Activated naive CD8-positive, alpha-beta T cell treated with anti-CD3 and anti-CD28 coated beads, Interleukin-2, amount 10 ng/mL, durations not matched to agents 7 days and 5 days (primary cell): ENCODE measurements at regions not wholly inside any gene's neighbourhood (a gene's known extent, or its start where the extent isn't known, plus 50 kb on each side); places are given as distances from the start of the nearest gene placed in this dataset.

Experiments
- ATAC-seq: fragments of 150-1000 bp; cut with Tn5 transposase; one replicate; pipeline ENCODE4 v1.10.0; 2021; ENCODE audit warnings: low read depth, moderate library complexity
- POLR2A ChIA-PET: fragments of 350-600 bp; sonication (Branson Sonifier 250); formaldehyde crosslinking; loops from one replicate; lab custom pipeline; 2021; ENCODE audit warnings: antibody characterized with exemption; lab: Charles Lee
- DNase-seq: peaks from one replicate; pipeline ENCODE4 v3.0.0; 2021
- H3K27ac Mint-ChIP-seq: one replicate; pipeline ENCODE4 v1.8.0; 2022; ENCODE audit warnings: mild to moderate bottlenecking, mixed read lengths
- H3K27me3 Mint-ChIP-seq: one replicate; pipeline ENCODE4 v1.8.0; 2022; ENCODE audit warnings: mild to moderate bottlenecking, moderate library complexity, mixed read lengths
- H3K36me3 Mint-ChIP-seq: one replicate; pipeline ENCODE4 v1.8.0; 2021; ENCODE audit warnings: mild to moderate bottlenecking, mixed read lengths
- H3K4me1 Mint-ChIP-seq: one replicate; pipeline ENCODE4 v1.8.0; 2021; ENCODE audit warnings: mixed read lengths
- H3K4me3 Mint-ChIP-seq: one replicate; pipeline ENCODE4 v1.8.0; 2022; ENCODE audit warnings: mild to moderate bottlenecking, moderate library complexity, mixed read lengths
- H3K9me3 Mint-ChIP-seq: one replicate; pipeline ENCODE4 v1.8.0; 2021; ENCODE audit warnings: mixed read lengths

DNA sequence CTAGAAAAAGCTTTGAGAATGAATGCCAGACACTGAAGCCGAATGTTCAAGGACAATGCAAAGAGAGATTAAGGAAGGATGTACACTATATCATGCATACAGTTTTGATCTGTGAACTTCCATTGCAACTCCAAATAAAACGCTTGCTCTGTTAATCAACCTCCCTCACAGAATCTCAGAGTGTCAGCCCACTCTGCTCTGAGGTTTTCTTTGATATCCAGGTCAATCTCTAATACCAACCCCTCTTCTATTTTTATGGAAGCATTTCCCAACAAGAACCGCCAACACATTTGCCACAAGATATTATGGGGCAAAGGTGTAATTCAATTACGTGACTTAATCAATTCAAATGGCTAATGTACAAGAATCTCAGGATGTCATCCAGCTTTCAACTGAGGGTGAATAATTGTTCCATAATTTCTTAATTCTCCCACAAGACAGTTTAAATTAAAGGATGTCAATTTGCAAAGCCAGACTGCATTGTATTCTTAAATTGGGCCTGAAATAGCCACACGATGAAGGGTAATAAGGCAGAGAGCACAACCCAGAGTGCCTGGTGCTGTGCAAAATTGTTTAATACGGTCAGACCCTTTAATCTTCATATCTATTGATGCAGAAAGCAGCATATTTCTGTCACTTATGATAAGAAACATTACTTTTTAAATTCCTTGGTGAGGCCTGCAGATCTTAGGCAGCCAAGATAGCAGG lies 459.2 kb upstream of the DAB1 start:
- no peak overlapping the region for H3K27ac Mint-ChIP-seq
- H3K27me3 Mint-ChIP-seq: peaks cover 3% of the 10 kb centered on the region
- POLR2A ChIA-PET: no interaction called here
- H3K36me3 Mint-ChIP-seq: no peaks in the 10 kb centered on the region
- H3K9me3 Mint-ChIP-seq: peaks cover 2% of the 10 kb centered on the region
- DNase-seq: no peak
- no peaks in the 10 kb centered on the region for H3K4me1 Mint-ChIP-seq
- ATAC-seq: no peak
- no peak overlapping the region for H3K4me3 Mint-ChIP-seq

DNA sequence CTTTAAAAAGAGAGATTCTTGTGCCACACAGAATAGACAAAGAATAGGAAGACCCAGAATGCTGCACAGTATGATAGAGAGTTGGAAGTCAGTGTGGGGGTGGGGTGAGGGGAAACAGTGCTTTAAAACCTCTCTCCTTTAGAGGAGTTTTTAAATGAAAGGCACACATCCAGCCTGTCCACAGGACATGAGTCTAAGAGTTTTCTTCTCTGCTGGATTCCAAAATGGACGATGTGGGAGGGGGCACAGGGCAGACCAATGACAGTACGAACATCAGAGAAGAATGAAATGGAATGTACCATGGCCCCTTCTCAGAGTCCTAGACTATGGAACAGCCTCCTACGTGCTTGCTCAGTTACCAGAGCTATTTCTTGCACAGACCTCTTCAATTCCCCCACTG lies 458.2 kb upstream of the DAB1 start:
- Mint-ChIP-seq H3K27me3 (peaks cover 3% of the 10 kb centered on the region), H3K4me3 (no peak overlapping the region), H3K9me3 (peaks cover 2% of the 10 kb centered on the region), H3K27ac (no peak overlapping the region), H3K36me3 (no peaks in the 10 kb centered on the region), H3K4me1 (no peaks in the 10 kb centered on the region)
- no peak for ATAC-seq
- no peak for DNase-seq
- POLR2A ChIA-PET: no interaction called here

DNA sequence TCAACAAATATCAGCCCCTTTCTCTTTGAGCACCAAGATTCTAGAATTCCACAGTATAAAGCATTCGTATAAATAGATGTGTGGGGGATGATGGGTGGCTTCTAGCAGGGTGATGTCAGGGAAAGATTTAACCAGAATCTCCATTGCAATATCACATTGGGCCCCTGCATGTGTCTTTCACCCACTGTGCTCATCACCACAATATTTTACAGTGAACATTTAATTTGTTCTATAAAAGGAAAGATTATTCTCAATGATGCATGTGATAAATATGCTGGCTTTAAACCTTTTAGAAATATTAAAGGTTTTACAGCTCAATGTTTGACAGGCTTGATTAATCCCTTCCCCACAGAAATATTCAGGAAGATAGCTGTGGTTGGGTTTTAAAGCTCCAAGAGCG lies 457.8 kb upstream of the DAB1 start:
- POLR2A ChIA-PET: no interaction called here

DNA sequence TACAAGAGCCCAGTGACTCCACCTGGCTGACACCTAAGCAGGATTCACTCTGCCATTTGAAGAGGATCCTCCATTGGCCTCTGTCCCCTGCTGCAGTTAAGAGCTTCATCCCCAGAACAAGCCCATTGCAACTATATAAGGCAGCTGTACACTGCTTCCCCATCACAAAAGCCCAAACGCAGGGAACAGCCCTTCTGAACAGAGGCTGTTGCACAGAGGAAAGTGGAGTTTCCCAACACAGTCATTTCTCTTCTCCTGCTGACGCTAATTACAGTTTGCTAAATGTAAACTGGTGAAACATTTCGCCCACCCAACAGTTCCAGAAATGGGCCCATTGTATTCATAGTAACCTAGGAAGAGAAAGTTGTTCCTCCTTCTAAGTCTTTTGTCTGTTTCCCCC lies 455.8 kb upstream of the DAB1 start:
- Mint-ChIP-seq H3K4me3 (no peak overlapping the region), H3K36me3 (no peaks in the 10 kb centered on the region), H3K27me3 (peaks cover 3% of the 10 kb centered on the region), H3K9me3 (peaks cover 2% of the 10 kb centered on the region), H3K4me1 (no peaks in the 10 kb centered on the region), H3K27ac (no peak overlapping the region)
- ATAC-seq: no peak
- POLR2A ChIA-PET: no interaction called here
- DNase-seq: no peak

More for the DNA sequence above, 457.8 kb upstream of the DAB1 start:
- Mint-ChIP-seq H3K27ac (no peak overlapping the region), H3K4me1 (no peaks in the 10 kb centered on the region), H3K27me3 (peaks cover 3% of the 10 kb centered on the region), H3K4me3 (no peak overlapping the region), H3K9me3 (peaks cover 2% of the 10 kb centered on the region), H3K36me3 (no peaks in the 10 kb centered on the region)
- DNase-seq (no peak), ATAC-seq (no peak)

DNA sequence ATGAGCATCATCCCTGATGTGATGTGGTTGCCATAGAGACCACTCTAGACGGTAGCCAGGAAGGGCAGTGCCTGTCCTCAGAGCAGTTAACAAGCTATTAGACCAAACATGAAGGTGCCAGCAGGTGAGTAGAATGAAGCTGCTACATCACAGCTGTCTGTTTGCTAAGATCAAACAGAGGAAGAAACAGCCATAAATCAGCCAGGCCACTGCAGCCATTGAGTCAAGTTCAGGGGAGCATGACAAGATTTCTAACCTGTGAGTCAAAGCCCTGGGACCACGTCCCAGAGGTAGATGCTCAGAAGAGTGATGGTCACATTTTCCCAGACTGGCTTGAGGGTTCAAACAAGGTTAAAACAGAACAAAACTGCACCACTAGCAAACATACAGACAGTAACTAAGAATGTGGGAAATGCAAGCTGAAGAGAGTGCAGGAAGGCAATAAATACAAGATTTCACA lies 450.6 kb upstream of the DAB1 start:
- no peaks in the 10 kb centered on the region for H3K27me3 Mint-ChIP-seq
- H3K9me3 Mint-ChIP-seq: no peaks in the 10 kb centered on the region
- POLR2A ChIA-PET: no interaction called here
- H3K36me3 Mint-ChIP-seq: no peaks in the 10 kb centered on the region
- DNase-seq (no peak), ATAC-seq (no peak)
- no peaks in the 10 kb centered on the region for H3K4me1 Mint-ChIP-seq
- H3K4me3 Mint-ChIP-seq: no peak overlapping the region
- no peak overlapping the region for H3K27ac Mint-ChIP-seq

DNA sequence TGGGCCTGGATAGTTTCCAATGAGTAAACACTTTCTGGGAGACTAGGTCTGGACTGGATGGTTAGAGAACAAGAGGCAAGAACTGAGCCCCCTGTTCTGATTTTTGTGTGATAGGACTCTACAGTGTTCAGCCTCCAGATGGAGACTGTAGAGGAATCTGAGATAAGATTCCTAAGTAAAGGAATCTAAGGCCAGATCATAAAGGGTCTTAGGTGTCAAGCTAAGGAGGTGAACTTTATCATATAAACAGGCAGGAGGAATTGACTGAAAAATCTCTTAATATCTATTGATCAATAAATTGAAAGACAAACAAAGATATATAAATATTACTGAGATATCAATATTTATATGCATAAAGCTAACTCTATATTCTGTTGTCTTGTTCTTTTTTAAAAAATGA lies 449.1 kb upstream of the DAB1 start:
- no peak overlapping the region for H3K4me3 Mint-ChIP-seq
- ATAC-seq: no peak

DNA sequence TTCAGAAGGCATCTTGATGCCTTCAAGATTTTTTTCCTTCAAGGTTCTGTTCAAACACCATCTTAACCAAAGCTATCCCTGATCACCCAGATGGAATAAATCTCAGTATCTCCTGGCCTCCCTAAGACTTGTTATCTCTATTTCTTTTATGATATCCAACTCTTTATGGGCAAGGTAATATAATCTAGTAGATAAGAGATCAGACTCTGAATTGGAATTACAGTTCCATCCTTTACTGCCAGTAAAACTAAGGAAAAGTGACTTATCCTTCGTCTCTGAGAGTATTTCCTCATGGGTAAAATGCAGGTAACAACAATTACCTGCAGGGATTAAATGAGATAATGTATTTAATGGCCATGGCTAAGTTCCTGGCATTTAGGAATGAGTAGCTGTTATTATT lies 445.0 kb upstream of the DAB1 start:
- H3K9me3 Mint-ChIP-seq: no peaks in the 10 kb centered on the region
- POLR2A ChIA-PET: no interaction called here
- H3K4me1 Mint-ChIP-seq: no peaks in the 10 kb centered on the region

More for the DNA sequence above, 449.1 kb upstream of the DAB1 start:
- no peaks in the 10 kb centered on the region for H3K27me3 Mint-ChIP-seq
- H3K9me3 Mint-ChIP-seq: no peaks in the 10 kb centered on the region
- no peaks in the 10 kb centered on the region for H3K4me1 Mint-ChIP-seq
- H3K36me3 Mint-ChIP-seq: no peaks in the 10 kb centered on the region
- no peak overlapping the region for H3K27ac Mint-ChIP-seq
- no peak for DNase-seq
- POLR2A ChIA-PET: no interaction called here

DNA sequence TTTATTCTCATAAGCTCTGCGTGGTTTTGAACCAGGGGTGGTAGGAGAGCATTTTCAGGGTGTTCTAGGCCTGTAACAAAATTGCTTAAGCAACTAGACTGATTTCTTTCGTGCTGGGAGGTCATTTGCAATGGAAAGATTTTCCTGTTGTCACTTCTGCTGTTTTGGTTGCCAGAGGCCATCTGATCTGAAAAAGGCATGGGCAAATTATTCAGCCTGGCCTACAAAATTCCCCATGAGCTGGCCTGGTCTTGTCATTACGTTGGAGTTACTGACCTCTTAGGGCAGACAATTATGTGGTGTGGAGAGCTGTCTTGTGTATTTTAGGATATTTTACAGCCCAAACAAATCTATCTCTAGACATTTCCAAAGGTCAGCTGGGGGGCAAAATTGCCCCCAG lies 444.4 kb upstream of the DAB1 start:
- no peaks in the 10 kb centered on the region for H3K27me3 Mint-ChIP-seq
- POLR2A ChIA-PET: no interaction called here
- H3K36me3 Mint-ChIP-seq: no peaks in the 10 kb centered on the region
- no peak overlapping the region for H3K27ac Mint-ChIP-seq
- H3K4me3 Mint-ChIP-seq: no peak overlapping the region
- H3K9me3 Mint-ChIP-seq: no peaks in the 10 kb centered on the region
- ATAC-seq (no peak), DNase-seq (no peak)
- H3K4me1 Mint-ChIP-seq: no peaks in the 10 kb centered on the region

More for the DNA sequence above, 445.0 kb upstream of the DAB1 start:
- no peak overlapping the region for H3K27ac Mint-ChIP-seq
- H3K27me3 Mint-ChIP-seq: no peaks in the 10 kb centered on the region
- no peaks in the 10 kb centered on the region for H3K36me3 Mint-ChIP-seq
- DNase-seq (no peak), ATAC-seq (no peak)
- no peak overlapping the region for H3K4me3 Mint-ChIP-seq

DNA sequence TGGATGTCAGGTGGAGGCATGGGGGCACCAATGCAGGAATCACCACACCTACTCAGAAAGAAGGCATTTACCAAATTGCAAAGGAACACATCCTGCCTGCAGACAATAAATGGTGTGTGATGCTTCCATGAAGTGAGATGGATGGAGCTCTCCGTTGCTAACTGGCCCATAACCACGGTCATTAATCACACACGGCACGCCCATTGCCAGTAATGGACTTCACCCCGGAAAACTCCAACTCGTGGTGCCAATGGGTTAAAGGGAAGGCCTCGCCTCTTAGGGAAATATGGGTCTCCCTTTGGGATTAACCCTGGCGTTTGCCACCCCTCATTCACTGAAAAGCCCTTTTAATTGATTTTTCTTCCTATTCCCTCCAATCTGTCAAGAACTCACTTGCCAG lies 443.1 kb upstream of the DAB1 start:
- no peak overlapping the region for H3K27ac Mint-ChIP-seq
- no peaks in the 10 kb centered on the region for H3K9me3 Mint-ChIP-seq
- DNase-seq (no peak), ATAC-seq (no peak)
- POLR2A ChIA-PET: no interaction called here
- no peak overlapping the region for H3K4me3 Mint-ChIP-seq
- no peaks in the 10 kb centered on the region for H3K27me3 Mint-ChIP-seq
- H3K4me1 Mint-ChIP-seq: no peaks in the 10 kb centered on the region
- H3K36me3 Mint-ChIP-seq: no peaks in the 10 kb centered on the region

DNA sequence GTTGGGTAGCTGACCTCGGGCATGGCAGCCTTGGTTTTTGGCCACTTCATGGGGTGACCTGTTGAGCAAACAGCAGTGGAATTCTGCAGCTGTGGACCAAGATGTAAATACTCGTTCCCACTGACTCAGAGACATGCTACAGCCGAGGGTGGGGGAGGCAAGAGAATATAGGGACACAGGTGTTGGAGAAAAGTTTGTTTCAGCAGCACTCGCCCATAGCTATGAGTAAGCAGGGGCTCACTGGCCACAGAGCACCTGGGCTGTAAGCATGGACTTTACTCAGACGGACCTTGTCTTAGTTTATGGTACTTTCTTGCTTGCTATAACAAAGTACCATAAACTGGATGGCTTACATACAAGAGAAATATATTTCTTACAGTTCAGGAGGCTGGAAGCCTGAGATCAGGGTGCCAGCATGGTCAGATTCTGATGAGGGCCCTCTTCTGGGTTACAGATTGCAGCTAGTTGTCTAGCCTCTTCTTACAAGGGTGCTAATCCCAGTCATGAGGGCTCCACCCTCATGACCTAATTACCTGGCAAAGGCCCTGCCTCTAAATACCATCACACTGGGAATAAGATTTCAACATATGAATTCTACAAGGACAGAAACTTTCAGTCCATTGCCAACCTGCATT lies 437.2 kb upstream of the DAB1 start:
- H3K4me3 Mint-ChIP-seq: no peak overlapping the region
- H3K27me3 Mint-ChIP-seq: no peaks in the 10 kb centered on the region
- POLR2A ChIA-PET: no interaction called here
- no peak overlapping the region for H3K27ac Mint-ChIP-seq
- H3K4me1 Mint-ChIP-seq: no peaks in the 10 kb centered on the region
- H3K36me3 Mint-ChIP-seq: no peaks in the 10 kb centered on the region
- no peaks in the 10 kb centered on the region for H3K9me3 Mint-ChIP-seq
- no peak for DNase-seq
- ATAC-seq: no peak

DNA sequence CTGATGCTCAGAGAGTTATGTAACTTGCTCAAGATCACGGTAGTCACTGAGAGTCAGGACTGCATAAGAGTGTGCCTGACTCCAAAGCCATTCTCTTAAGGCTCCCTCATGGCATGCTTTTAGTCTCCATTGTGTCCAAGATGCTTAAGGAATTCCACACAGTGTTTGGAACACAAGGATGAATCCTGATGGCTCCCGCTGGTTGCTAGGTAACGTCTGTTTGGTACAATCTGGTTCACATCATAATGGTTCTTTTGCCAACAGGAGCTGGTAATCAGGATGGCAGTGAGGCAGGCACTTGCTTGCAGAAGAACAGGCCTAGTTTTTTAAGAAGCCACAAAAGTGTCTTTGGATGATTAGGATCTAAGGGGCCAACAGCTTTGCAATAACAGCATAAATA lies 436.5 kb upstream of the DAB1 start:
- Mint-ChIP-seq H3K4me3 (no peak overlapping the region), H3K4me1 (no peaks in the 10 kb centered on the region), H3K9me3 (no peaks in the 10 kb centered on the region), H3K36me3 (no peaks in the 10 kb centered on the region), H3K27ac (no peak overlapping the region), H3K27me3 (peaks cover 2% of the 10 kb centered on the region)
- POLR2A ChIA-PET: no interaction called here
- DNase-seq (no peak), ATAC-seq (no peak)

DNA sequence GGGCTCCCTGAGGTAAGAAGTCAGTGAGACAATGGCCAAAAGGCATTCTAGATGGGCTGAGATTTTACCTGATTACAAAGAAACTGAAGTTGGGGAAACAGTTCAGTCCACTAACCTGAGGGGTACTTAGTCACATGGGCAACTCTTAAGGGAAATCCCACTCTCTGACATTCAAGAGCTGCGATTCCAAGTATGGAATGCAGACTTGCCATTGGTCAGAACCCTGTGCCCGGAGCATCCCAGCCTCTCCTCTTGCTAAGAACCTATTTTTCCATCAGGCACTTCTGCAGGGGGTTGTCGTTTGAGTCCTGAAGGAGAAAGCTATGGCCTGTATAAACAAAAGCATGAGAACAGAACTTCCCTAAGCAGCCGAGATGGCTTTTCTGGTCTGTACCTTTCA lies 434.9 kb upstream of the DAB1 start:
- POLR2A ChIA-PET: no interaction called here
- DNase-seq (no peak), ATAC-seq (no peak)
- Mint-ChIP-seq H3K4me3 (no peak overlapping the region), H3K36me3 (no peaks in the 10 kb centered on the region), H3K27me3 (peaks cover 2% of the 10 kb centered on the region), H3K9me3 (no peaks in the 10 kb centered on the region), H3K4me1 (no peaks in the 10 kb centered on the region), H3K27ac (no peak overlapping the region)

DNA sequence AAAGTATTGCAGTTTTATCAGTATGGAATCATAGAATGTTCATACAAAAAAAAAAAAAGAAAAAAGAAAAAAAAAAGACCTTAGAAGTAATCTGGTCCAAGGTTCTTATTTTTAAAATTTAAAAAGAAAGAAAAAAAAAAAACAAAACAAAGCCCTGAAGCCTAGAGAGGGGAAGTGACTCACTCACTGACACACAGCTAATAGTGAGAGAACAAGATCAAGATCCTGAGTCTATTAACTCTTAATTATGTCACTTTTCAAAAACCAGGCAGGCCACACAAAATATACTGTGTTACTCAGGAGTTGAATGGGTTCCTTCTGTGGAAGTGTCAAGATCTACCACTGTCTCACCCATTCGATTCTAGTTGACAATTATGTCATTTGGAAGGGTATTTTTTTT lies 433.9 kb upstream of the DAB1 start:
- Mint-ChIP-seq H3K4me1 (no peaks in the 10 kb centered on the region), H3K27ac (no peak overlapping the region), H3K27me3 (peaks cover 4% of the 10 kb centered on the region), H3K4me3 (no peak overlapping the region), H3K9me3 (no peaks in the 10 kb centered on the region), H3K36me3 (no peaks in the 10 kb centered on the region)
- no peak for ATAC-seq
- DNase-seq: no peak
- POLR2A ChIA-PET: no interaction called here

DNA sequence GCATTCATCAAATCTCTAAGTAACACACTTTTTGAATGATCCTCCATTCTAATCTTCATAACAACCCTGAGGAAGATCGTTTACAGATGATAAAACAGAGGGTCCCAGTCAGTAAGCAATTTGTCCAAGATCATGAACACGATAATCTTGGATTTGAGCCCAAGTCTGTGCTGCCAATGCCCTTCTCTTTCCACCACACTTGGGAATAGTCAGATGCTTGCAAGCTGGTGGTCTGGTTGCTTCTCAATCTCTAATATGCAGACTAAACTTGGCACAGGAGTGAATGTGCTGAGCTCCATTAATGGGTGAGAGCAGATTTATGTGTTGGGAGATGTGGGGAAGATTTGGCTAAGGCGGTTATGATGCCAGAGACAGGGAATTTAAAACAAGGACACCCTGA lies 430.6 kb upstream of the DAB1 start:
- ATAC-seq (no peak), DNase-seq (no peak)
- no peaks in the 10 kb centered on the region for H3K36me3 Mint-ChIP-seq
- POLR2A ChIA-PET: no interaction called here
- H3K4me3 Mint-ChIP-seq: no peak overlapping the region
- no peaks in the 10 kb centered on the region for H3K9me3 Mint-ChIP-seq
- no peak overlapping the region for H3K27ac Mint-ChIP-seq
- H3K27me3 Mint-ChIP-seq: peaks cover 4% of the 10 kb centered on the region
- no peaks in the 10 kb centered on the region for H3K4me1 Mint-ChIP-seq
